Esophagus (tissue), 2 donors: ENCODE measurements at regions not wholly inside any gene's neighbourhood (a gene's known extent, or its start where the extent isn't known, plus 50 kb on each side); places are given as distances from the start of the nearest gene placed in this dataset.

Experiments used
- H3K27ac ChIP-seq, 2 donors: one replicate each; pipeline ENCODE4 v1.5.1; 2013; ENCODE audit warnings: low read depth in 2 of 2, mild to moderate bottlenecking in 2 of 2, inconsistent platforms in 1 of 2, low read length in 1 of 2, moderate library complexity in 1 of 2
- H3K27me3 ChIP-seq, 2 donors: one replicate each; pipeline ENCODE4 v1.6.1; 2013; ENCODE audit warnings: low read length in 2 of 2, control low read depth in 1 of 2, mild to moderate bottlenecking in 1 of 2; ENCODE audit not compliant: insufficient read depth in 2 of 2, control insufficient read depth in 1 of 2
- H3K36me3 ChIP-seq, 2 donors: one replicate each; pipeline ENCODE4 v1.6.1; 2013; ENCODE audit warnings: low read length in 1 of 2; ENCODE audit not compliant: control insufficient read depth in 2 of 2, insufficient read depth in 2 of 2
- H3K4me1 ChIP-seq, 2 donors: one replicate each; pipeline ENCODE4 v1.6.1; 2013; ENCODE audit warnings: low read length in 1 of 2; ENCODE audit not compliant: control insufficient read depth in 2 of 2, insufficient read depth in 2 of 2
- H3K4me3 ChIP-seq, 2 donors: one replicate each; pipeline ENCODE4 v1.5.1; 2013; ENCODE audit warnings: low read length in 2 of 2, mild to moderate bottlenecking in 2 of 2, low read depth in 1 of 2, moderate library complexity in 1 of 2
- H3K9me3 ChIP-seq, 2 donors: one replicate each; pipeline ENCODE4 v1.6.1; 2013; ENCODE audit warnings: mild to moderate bottlenecking in 2 of 2, low read depth in 1 of 2, low read length in 1 of 2, moderate library complexity in 1 of 2; ENCODE audit not compliant: control insufficient read depth in 2 of 2, insufficient read depth in 1 of 2
- WGBS, 2 donors: extraction: QIAGEN DNeasy Blood & Tissue Kit; methylation state at CpG; one replicate each; pipeline ENCODE4 v1.1.7; 2013; 5-methylcytosine and 5-hydroxymethylcytosine counted together
- donor health status: healthy with polysubstance abuse.
- donor health status: Bipolar disorder and iron deficiency.

GRCh38 chr2:12075603-12076002, 329.2 kb downstream of the LPIN1 start:
- H3K4me3 ChIP-seq, result no peak overlapping the region
- H3K4me1 ChIP-seq, result no peaks in the 10 kb centered on the region
- no peaks in the 10 kb centered on the region for H3K36me3 ChIP-seq
- WGBS, 2 donors, result 86 to 90% methylated on average over 3 of the region's 3 CpGs
- H3K27ac ChIP-seq, result no peak overlapping the region
- peaks cover 0 to 3% of the 10 kb centered on the region in 2 donors for H3K27me3 ChIP-seq
- no peaks in the 10 kb centered on the region for H3K9me3 ChIP-seq

GRCh38 chr2:12076810-12077209, 330.4 kb downstream of the LPIN1 start:
- H3K27me3 ChIP-seq, result no peaks in the 10 kb centered on the region
- no peaks in the 10 kb centered on the region for H3K4me1 ChIP-seq
- H3K36me3 ChIP-seq, result no peaks in the 10 kb centered on the region
- no peak overlapping the region for H3K27ac ChIP-seq
- H3K9me3 ChIP-seq, result no peaks in the 10 kb centered on the region
- 46 to 53% methylated on average over 5 of the region's 5 CpGs for WGBS, 2 donors
- H3K4me3 ChIP-seq, result no peak overlapping the region

- 91 to 93% methylated on average over 4 of the region's 4 CpGs for WGBS, 2 donors
- Histone ChIP-seq H3K9me3 (no peaks in the 10 kb centered on the region), H3K36me3 (no peaks in the 10 kb centered on the region), H3K4me1 (no peaks in the 10 kb centered on the region), H3K27me3 (no peaks in the 10 kb centered on the region), H3K4me3 (no peak overlapping the region), H3K27ac (no peak overlapping the region)
Measured at GRCh38 chr2:12080360-12080759, 333.9 kb downstream of the LPIN1 start.

GRCh38 chr2:12081481-12082210, 335.2 kb downstream of the LPIN1 start:
- Histone ChIP-seq H3K4me1 (no peaks in the 10 kb centered on the region), H3K36me3 (no peaks in the 10 kb centered on the region), H3K27ac (no peak overlapping the region), H3K9me3 (no peaks in the 10 kb centered on the region), H3K4me3 (no peak overlapping the region), H3K27me3 (no peaks in the 10 kb centered on the region)
- 76 to 82% methylated on average over 12 of the region's 12 CpGs for WGBS, 2 donors

GRCh38 chr2:12083081-12083581, 336.7 kb downstream of the LPIN1 start:
- Histone ChIP-seq H3K27me3 (no peaks in the 10 kb centered on the region), H3K4me1 (no peaks in the 10 kb centered on the region), H3K36me3 (no peaks in the 10 kb centered on the region), H3K9me3 (no peaks in the 10 kb centered on the region), H3K27ac (no peak overlapping the region), H3K4me3 (no peak overlapping the region)
- WGBS, 2 donors, result 77 to 82% methylated on average over 9 of the region's 9 CpGs

GRCh38 chr2:12083713-12084419, 337.4 kb downstream of the LPIN1 start:
- Histone ChIP-seq H3K4me1 (no peaks in the 10 kb centered on the region), H3K4me3 (no peak overlapping the region), H3K27me3 (no peaks in the 10 kb centered on the region), H3K36me3 (no peaks in the 10 kb centered on the region), H3K9me3 (no peaks in the 10 kb centered on the region), H3K27ac (no peak overlapping the region)
- WGBS, 2 donors, result 87 to 88% methylated on average over 5 of the region's 5 CpGs

- H3K9me3 ChIP-seq, result no peaks in the 10 kb centered on the region
- H3K36me3 ChIP-seq, result no peaks in the 10 kb centered on the region
- 74% methylated on average over 2 of the region's 2 CpGs for WGBS, 2 donors
- H3K4me3 ChIP-seq, result no peak overlapping the region
- no peaks in the 10 kb centered on the region for H3K4me1 ChIP-seq
- H3K27ac ChIP-seq, result no peak overlapping the region
- peaks cover 0 to 2% of the 10 kb centered on the region in 2 donors for H3K27me3 ChIP-seq
Measured at GRCh38 chr2:12087175-12087574, 340.7 kb downstream of the LPIN1 start.

GRCh38 chr2:12087671-12088380, 341.4 kb downstream of the LPIN1 start:
- H3K9me3 ChIP-seq, result no peaks in the 10 kb centered on the region
- H3K4me3 ChIP-seq, result no peak overlapping the region
- H3K4me1 ChIP-seq, result no peaks in the 10 kb centered on the region
- H3K36me3 ChIP-seq, result no peaks in the 10 kb centered on the region
- H3K27me3 ChIP-seq, result peaks cover 0 to 2% of the 10 kb centered on the region in 2 donors
- H3K27ac ChIP-seq, result no peak overlapping the region
- 85 to 88% methylated on average over 1 of the region's 1 CpG for WGBS, 2 donors

GRCh38 chr2:12089001-12089400, 342.6 kb downstream of the LPIN1 start:
- no peaks in the 10 kb centered on the region for H3K9me3 ChIP-seq
- no peaks in the 10 kb centered on the region for H3K4me1 ChIP-seq
- WGBS, 2 donors, result 86 to 90% methylated on average over 1 of the region's 1 CpG
- H3K27ac ChIP-seq, result no peak overlapping the region
- H3K36me3 ChIP-seq, result no peaks in the 10 kb centered on the region
- H3K4me3 ChIP-seq, result no peak overlapping the region
- peaks cover 0 to 2% of the 10 kb centered on the region in 2 donors for H3K27me3 ChIP-seq
